ENCODE measurements at regions not wholly inside any gene's neighbourhood (a gene's known extent, or its start where the extent isn't known, plus 50 kb on each side); places are given as distances from the start of the nearest gene placed in this dataset.

GRCh38 chr13:30022796-30023195, 172.4 kb upstream of the UBL3 start:
- H3K36me3 Mint-ChIP-seq = no peaks in the 10 kb centered on the region
- H3K27me3 Mint-ChIP-seq = peaks cover 0 to 4% of the 10 kb centered on the region in 2 donors
- no peaks in the 10 kb centered on the region for H3K4me1 Mint-ChIP-seq (ENCODE audit: low read depth in 2 of 2)
- H3K27ac Mint-ChIP-seq = no peak overlapping the region
- ATAC-seq = no peak
- no peaks in the 10 kb centered on the region for H3K9me3 Mint-ChIP-seq
- no peak overlapping the region for H3K4me3 Mint-ChIP-seq
- no peak for DNase-seq (ENCODE audit: low spot score)

GRCh38 chr13:30022256-30022655, 171.8 kb upstream of the UBL3 start:
- H3K27me3 Mint-ChIP-seq = peaks cover 0 to 6% of the 10 kb centered on the region in 2 donors
- H3K4me3 Mint-ChIP-seq = no peak overlapping the region
- no peak overlapping the region for H3K27ac Mint-ChIP-seq
- no peaks in the 10 kb centered on the region for H3K4me1 Mint-ChIP-seq (ENCODE audit: low read depth in 2 of 2)
- H3K9me3 Mint-ChIP-seq = no peaks in the 10 kb centered on the region
- no peak for DNase-seq (ENCODE audit: low spot score)
- no peaks in the 10 kb centered on the region for H3K36me3 Mint-ChIP-seq
- no peak for ATAC-seq

DNA sequence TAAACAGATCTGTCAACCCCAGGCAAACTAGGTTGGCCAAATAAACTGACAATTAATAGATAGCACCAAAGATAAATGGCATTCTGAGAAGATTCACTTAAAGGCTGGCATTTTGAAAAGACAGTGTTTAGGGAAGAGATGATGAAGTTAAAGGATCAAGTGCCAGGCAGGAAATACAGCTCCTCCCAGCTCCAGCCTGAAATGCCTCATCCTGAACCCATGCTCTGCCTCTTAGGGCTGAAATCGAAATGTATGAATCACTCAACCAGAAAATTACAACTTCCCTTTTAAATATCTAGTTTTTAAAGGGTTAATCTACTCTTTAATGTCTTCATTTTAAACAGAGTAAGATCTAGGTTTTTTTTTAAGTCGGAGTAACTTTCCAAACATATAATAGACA, 171.2 kb upstream of the UBL3 start:
- Mint-ChIP-seq H3K9me3 (no peaks in the 10 kb centered on the region), H3K36me3 (no peaks in the 10 kb centered on the region), H3K4me3 (no peak overlapping the region), H3K27me3 (peaks cover 0 to 6% of the 10 kb centered on the region in 2 donors), H3K4me1 (ENCODE audit: low read depth in 2 of 2) (no peaks in the 10 kb centered on the region), H3K27ac (no peak overlapping the region)
- ATAC-seq (no peak), DNase-seq (ENCODE audit: low spot score) (no peak)

- Mint-ChIP-seq H3K27ac (no peak overlapping the region), H3K4me3 (no peak overlapping the region), H3K4me1 (ENCODE audit: low read depth in 2 of 2) (no peaks in the 10 kb centered on the region), H3K27me3 (peaks cover 6 to 7% of the 10 kb centered on the region in 2 donors), H3K9me3 (no peaks in the 10 kb centered on the region), H3K36me3 (no peaks in the 10 kb centered on the region)
- peak; percentile 17 to 22 for ATAC-seq
- DNase-seq (ENCODE audit: low spot score) = no peak
These were observed 170.4 kb upstream of the UBL3 start for GRCh38 chr13:30020726-30021312.

- Mint-ChIP-seq H3K36me3 (no peaks in the 10 kb centered on the region), H3K27me3 (peaks cover 6 to 11% of the 10 kb centered on the region in 2 donors), H3K9me3 (no peaks in the 10 kb centered on the region), H3K27ac (no peak overlapping the region), H3K4me1 (ENCODE audit: low read depth in 2 of 2) (no peaks in the 10 kb centered on the region), H3K4me3 (no peak overlapping the region)
- ATAC-seq (no peak), DNase-seq (ENCODE audit: low spot score) (no peak)
These were observed 169.5 kb upstream of the UBL3 start for GRCh38 chr13:30019648-30020626.

GRCh38 chr13:30017880-30018279, 167.5 kb upstream of the UBL3 start:
- no peaks in the 10 kb centered on the region for H3K4me1 Mint-ChIP-seq (ENCODE audit: low read depth in 2 of 2)
- H3K4me3 Mint-ChIP-seq = no peak overlapping the region
- H3K9me3 Mint-ChIP-seq = no peaks in the 10 kb centered on the region
- DNase-seq (ENCODE audit: low spot score) (no peak), ATAC-seq (no peak)
- H3K27me3 Mint-ChIP-seq = peaks cover 10 to 11% of the 10 kb centered on the region in 2 donors
- no peak overlapping the region for H3K27ac Mint-ChIP-seq
- H3K36me3 Mint-ChIP-seq = no peaks in the 10 kb centered on the region

DNA sequence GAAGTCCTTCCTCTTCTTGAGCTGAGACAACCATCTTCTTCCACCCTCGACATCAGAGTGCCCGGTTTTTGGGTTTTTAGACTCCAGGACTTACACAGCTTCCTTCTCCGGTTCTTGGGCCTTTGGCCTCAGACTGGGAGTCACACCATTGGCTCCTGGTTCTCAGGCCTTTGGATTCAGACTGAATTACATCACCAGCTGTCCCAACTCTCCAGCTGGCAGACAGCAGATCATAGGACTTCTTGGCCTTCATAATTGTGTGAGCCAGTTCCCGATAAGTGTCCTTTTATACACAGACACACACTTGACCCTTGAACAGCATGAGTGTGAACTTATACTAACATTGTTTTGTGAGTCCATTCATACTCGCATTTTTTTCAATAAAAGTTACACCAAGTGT, 166.0 kb upstream of the UBL3 start:
- DNase-seq (ENCODE audit: low spot score) (no peak), ATAC-seq (no peak)
- H3K27me3 Mint-ChIP-seq = peaks cover 10 to 11% of the 10 kb centered on the region in 2 donors
- H3K4me3 Mint-ChIP-seq = no peak overlapping the region
- no peaks in the 10 kb centered on the region for H3K9me3 Mint-ChIP-seq
- H3K36me3 Mint-ChIP-seq = no peaks in the 10 kb centered on the region
- H3K27ac Mint-ChIP-seq = no peak overlapping the region
- no peaks in the 10 kb centered on the region for H3K4me1 Mint-ChIP-seq (ENCODE audit: low read depth in 2 of 2)

DNA sequence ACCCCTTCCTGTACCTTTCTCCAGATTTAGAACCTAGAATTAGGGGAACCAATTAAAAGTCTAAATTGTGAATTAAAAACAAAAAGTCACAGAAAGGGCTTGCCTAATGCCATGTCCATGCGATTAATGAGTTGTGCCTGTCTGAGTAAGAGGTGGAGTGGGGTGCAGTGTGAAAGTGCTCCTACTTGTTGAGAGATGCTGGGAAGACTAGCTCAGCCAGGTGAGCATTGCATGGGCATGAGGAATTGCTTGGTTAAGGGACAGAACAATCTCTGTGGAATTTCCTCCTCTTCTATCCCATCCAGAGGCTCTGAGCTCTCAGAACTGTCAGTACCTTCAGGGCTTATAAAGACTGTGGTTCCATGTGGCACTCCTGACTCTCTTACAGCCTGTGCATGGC, 159.0 kb upstream of the UBL3 start:
- Mint-ChIP-seq H3K9me3 (no peaks in the 10 kb centered on the region), H3K4me3 (no peak overlapping the region), H3K4me1 (ENCODE audit: low read depth in 2 of 2) (peaks cover 6 to 15% of the 10 kb centered on the region in 2 donors), H3K36me3 (no peaks in the 10 kb centered on the region), H3K27ac (no peak overlapping the region), H3K27me3 (peaks cover 9 to 10% of the 10 kb centered on the region in 2 donors)
- no peak for DNase-seq (ENCODE audit: low spot score)
- ATAC-seq = no peak

- Mint-ChIP-seq H3K4me1 (ENCODE audit: low read depth in 2 of 2) (peaks cover 6 to 15% of the 10 kb centered on the region in 2 donors), H3K4me3 (no peak overlapping the region), H3K36me3 (no peaks in the 10 kb centered on the region), H3K27ac (no peak overlapping the region), H3K9me3 (no peaks in the 10 kb centered on the region), H3K27me3 (peaks cover 9 to 12% of the 10 kb centered on the region in 2 donors)
- ATAC-seq = no peak
- no peak for DNase-seq (ENCODE audit: low spot score)
These were observed 155.8 kb upstream of the UBL3 start for GRCh38 chr13:30006246-30006645.

GRCh38 chr13:30004204-30004603, 153.8 kb upstream of the UBL3 start:
- Mint-ChIP-seq H3K27me3 (peaks cover 9 to 10% of the 10 kb centered on the region in 2 donors), H3K36me3 (no peaks in the 10 kb centered on the region), H3K4me1 (ENCODE audit: low read depth in 2 of 2) (peaks cover 6 to 15% of the 10 kb centered on the region in 2 donors), H3K27ac (no peak overlapping the region), H3K4me3 (no peak overlapping the region), H3K9me3 (no peaks in the 10 kb centered on the region)
- no peak for DNase-seq (ENCODE audit: low spot score)
- no peak for ATAC-seq

DNA sequence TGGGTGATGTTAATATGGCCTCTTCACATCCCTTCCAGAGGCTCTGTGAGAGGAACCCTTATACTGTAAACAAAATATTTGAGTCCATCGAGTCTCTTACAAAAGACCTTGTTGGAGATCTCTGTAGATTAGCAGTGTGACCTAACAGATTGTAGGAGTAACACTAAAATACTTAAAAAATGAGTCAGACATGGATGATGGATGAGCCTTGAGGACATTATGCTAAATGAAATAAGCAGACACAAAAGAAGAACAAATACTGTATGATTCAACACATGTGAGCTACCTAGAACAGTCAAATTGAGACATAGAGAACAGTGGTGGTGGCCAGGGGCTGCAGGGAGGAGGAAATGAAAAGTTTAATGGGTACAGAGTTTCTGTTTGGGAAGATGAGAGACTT, 152.2 kb upstream of the UBL3 start:
- Mint-ChIP-seq H3K4me3 (no peak overlapping the region), H3K27me3 (peaks cover 8 to 9% of the 10 kb centered on the region in 2 donors), H3K9me3 (no peaks in the 10 kb centered on the region), H3K4me1 (ENCODE audit: low read depth in 2 of 2) (peaks cover 6 to 15% of the 10 kb centered on the region in 2 donors), H3K36me3 (no peaks in the 10 kb centered on the region), H3K27ac (no peak overlapping the region)
- DNase-seq (ENCODE audit: low spot score) = no peak
- no peak for ATAC-seq

- ATAC-seq = no peak
These were observed 150.0 kb upstream of the UBL3 start for GRCh38 chr13:30000370-30000765.

DNA sequence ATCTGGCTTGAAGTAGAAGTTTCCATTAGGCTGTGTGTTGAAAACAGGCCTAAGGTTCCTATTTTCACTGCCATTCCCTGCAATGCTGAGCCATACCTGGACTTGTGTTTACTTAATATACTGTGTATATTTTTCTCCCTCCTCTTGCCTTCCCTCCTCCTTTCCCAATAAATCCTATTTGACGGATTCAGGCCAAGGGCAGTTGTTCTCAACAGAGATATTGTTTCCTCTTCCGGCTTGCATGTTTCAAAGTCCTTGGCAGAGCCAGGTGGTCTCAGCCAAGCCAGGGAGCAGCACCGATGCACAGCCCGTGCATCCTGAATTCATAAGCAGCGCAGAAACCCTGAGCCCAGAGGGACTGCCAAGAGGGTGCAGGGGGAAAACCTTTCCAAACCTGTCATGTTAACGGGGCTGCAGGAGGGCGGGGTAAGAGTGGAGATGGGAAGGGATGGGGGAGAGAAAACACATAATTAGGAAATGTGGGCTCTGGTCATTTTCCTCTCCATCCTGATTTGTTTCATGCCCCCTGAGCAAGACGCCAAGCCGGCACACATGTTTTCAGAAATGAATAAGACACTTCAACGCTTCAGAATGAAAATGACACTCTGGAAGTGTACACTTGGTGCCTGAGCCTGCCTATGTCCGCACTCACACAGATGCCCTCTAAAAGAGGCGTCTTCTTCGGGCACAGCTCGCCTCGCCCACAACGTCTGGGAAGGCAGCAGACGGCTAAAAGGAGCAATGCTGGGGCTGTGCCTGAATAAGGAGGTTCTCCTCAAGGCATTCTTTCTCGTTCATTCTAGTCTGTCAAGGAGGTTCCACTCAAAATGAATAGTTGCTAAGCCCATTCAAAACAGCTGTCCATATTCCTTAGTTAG, 149.3 kb upstream of the UBL3 start:
- Mint-ChIP-seq H3K27me3 (peaks cover 3 to 8% of the 10 kb centered on the region in 2 donors), H3K27ac (no peak overlapping the region), H3K36me3 (no peaks in the 10 kb centered on the region), H3K4me1 (ENCODE audit: low read depth in 2 of 2) (no peaks in the 10 kb centered on the region), H3K4me3 (no peak overlapping the region), H3K9me3 (no peaks in the 10 kb centered on the region)
- ATAC-seq = no peak
- DNase-seq (ENCODE audit: low spot score) = no peak

More at GRCh38 chr13:30000370-30000765, 150.0 kb upstream of the UBL3 start:
- H3K4me3 Mint-ChIP-seq = no peak overlapping the region
- no peaks in the 10 kb centered on the region for H3K36me3 Mint-ChIP-seq
- peaks cover 8 to 9% of the 10 kb centered on the region in 2 donors for H3K27me3 Mint-ChIP-seq
- H3K4me1 Mint-ChIP-seq (ENCODE audit: low read depth in 2 of 2) = peaks cover 0 to 5% of the 10 kb centered on the region in 2 donors
- no peak for DNase-seq (ENCODE audit: low spot score)
- H3K27ac Mint-ChIP-seq = no peak overlapping the region
- H3K9me3 Mint-ChIP-seq = no peaks in the 10 kb centered on the region

All from natural killer cell treated with Interleukin-12 subunit alpha and Interleukin-12 subunit beta and Interleukin-15 and Interleukin-18, amount 100 ng/mL, for 72 hours (primary cell).